HG02981 (cell line): ENCODE measurements at regions not wholly inside any gene's neighbourhood (a gene's known extent, or its start where the extent isn't known, plus 50 kb on each side); places are given as distances from the start of the nearest gene placed in this dataset.
"Not testable (repeated sequence)": the region's sequence is repeated elsewhere in the genome, so short reads cannot be mapped to it uniquely, and the experiment has no call there.

Source experiments
- ATAC-seq: cut with Tn5 transposase; IDR thresholded peaks from one replicate; pipeline ENCODE4 v1.9.1; 2021; ENCODE audit warnings: mild to moderate bottlenecking, moderate library complexity; ENCODE audit not compliant: unreplicated experiment

DNA sequence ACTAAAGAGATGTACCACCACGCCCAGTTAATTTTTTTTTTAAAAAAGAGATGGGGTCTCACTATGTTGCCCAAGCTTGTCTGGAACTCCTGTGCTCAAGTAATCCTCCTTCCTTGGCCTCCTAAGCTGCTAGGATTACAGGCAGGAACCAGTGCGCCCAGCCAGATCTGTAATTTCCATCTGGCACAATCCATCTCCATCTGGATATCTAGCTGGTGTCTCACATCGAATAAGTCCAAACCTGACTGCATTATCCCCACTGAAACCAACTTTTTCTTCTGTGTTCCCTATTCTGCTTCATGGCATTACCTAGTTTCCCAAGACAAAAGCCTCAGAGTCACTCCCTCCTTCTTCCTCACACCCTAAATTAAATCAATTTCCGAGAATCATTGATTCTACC, 125.8 kb upstream of the TEX13C start:
- no peak for ATAC-seq

DNA sequence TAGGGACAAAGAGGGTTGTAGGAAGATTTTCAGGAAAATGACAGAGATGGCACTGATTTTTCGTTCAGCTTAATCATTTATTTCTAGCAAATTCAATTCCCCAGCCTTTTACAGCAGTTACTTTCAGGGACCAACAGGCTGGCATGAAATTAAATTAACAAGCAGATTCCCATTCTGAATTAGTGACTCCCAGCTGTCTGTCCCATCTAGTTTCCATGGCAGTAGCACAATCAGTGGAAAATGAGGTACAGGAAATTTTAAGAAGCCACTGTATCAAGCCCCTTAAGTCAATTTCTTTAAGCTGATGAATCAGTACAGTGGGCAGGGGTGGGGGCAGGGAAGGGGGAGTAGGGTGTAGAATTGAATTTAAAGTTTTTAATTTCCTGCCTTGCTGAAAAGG, 121.1 kb upstream of the TEX13C start:
- ATAC-seq, result no peak

DNA sequence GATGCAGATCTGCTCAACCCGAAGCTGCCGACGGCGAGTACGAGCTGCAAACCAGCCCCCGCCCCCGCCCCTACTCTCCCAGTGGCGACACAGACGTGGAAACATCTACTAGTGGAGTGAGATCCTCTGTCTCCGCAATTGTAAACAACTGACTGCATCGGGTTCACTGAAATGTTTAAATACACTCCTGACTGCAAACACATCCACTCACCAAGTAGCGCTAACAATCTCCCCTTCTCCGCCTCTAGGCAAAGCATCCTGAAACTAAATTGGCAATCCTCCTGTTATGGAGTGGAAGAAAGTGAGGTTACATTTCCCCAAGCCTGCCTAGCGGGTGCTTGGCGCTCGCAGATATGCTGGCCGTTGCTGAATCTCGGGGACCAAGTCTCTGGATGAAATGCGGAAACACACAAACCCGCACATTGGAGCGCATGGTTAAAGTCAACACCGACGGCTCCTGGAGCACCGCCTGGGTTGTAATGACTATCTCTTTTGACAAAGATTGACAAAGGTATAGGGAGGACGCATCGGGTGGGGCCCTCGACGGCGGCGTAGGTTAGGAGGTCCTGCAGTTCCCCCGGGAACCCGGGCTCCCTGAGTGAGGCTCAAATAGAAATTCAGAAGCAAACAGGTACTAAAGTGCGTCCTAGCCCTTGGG, 117.0 kb upstream of the TEX13C start:
- ATAC-seq, result no peak

DNA sequence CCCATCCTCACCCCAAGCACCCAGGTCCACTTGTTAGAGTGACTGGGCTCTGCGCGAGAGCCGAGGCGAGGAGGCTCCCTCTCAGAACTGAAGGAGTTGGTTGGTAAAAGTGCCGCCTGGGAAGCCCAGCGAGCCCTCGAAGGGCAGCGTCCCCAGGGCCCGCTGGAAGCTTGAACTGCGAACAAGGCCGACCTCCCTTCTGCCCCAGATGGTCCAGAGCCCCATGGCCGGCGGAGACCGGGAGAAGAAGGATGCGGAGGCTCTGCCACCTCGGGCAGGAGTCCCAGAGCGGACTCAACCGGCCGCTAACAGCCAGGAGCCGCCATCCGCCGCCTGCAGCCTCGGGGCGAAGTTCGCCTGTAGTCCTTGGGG, 116.3 kb upstream of the TEX13C start:
- no peak for ATAC-seq

DNA sequence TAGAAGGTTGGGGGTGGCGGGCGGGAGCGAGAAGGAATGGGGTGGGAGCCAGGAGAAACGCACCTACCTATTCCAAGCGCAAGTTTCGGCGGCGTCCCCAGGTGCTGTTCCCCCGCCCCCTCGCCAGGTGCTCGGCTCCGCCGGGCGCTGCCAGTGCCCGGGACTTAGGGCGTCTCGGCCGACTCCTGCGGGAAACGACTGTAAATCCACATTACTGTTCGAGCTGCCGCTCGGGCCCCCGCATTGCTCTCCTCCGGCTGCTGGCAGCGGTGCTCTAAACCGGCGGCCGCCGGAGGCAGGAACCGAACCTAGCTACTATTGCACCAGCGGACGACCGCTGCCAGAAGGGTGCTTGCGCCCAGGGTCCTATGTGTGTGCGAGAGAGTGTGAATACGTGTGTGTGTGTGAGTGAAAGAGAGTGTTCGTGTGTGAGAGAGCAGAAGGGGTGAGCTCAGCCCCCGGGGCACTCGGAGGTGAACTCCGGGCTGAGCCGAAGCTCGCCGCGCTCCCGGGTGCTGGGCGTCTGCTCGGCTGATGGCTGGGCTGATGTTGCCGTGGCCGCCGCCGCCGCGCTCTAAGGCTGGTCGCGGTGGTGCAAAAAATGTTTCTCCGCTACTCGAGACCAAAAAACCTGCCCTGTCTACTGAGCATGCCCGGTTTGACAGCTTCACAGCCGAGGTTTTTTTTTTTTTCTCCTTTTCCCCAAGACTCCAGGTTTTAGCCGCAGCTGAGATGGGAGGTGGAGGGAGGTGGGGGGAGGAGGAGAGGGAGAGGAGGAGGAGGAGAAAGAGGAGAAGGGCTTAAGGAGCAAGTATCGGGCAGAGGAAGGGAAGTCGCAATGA, 115.7 kb upstream of the TEX13C start:
- no peak for ATAC-seq

DNA sequence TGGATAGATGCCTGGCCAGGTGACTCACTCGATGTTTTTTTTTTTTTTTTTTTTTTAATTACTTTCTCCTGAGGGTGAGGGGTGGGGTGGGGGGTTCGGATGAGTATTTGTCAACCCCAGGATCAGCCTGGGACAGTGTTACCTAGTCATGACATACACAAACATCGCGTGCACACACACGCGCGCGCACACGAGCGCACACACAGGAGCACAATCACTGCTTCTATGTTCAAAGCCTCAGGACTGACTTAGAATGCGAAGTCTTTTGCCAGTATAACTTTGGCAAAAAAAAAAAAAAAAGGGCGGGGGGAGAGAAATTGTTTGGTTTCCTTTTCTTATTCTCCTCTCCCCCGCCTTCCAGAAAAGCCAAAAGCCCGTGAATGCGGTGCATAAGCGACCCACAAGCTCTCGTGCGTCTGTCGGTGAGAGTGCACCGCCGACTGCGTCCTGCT, 115.0 kb upstream of the TEX13C start:
- no peak for ATAC-seq

DNA sequence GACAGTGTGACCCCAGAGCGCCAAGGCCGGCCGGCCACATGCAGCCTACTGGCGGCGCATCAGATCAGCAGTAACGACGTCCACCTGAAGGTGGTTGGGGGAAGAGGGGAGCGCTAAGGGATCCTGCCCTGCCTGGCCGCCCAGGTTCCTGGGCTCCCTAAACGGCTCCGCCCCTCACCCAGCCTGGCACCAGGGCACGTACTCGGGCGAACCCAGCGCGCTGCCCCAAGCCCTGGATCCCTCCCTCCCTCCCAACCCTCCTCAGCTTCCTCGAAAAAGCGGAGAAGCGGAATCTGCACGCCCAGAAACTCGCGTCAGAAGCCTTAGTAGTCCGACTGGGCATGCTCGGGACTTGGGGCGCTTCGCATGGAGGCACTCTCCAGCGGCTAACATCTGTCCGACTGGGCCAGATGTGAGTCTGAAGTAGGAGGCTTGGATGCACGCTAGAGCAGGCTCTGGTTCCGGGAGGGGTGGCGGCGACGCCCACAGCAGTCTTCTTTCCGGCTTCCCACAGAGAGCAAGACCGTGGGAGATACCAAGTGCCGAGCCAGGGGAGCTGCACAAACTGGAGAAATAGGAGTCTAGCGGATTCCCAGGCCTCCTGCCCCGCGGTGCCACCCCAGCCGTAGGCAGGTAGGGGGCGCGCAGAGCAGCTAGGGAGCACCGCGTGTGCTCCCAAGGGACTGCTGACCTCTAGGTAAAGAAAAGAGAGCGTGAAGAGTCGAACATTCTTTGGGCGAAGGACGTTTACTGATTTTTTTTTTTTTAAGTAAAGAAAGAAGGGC, 114.3 kb upstream of the TEX13C start:
- peak; percentile 39 for ATAC-seq

DNA sequence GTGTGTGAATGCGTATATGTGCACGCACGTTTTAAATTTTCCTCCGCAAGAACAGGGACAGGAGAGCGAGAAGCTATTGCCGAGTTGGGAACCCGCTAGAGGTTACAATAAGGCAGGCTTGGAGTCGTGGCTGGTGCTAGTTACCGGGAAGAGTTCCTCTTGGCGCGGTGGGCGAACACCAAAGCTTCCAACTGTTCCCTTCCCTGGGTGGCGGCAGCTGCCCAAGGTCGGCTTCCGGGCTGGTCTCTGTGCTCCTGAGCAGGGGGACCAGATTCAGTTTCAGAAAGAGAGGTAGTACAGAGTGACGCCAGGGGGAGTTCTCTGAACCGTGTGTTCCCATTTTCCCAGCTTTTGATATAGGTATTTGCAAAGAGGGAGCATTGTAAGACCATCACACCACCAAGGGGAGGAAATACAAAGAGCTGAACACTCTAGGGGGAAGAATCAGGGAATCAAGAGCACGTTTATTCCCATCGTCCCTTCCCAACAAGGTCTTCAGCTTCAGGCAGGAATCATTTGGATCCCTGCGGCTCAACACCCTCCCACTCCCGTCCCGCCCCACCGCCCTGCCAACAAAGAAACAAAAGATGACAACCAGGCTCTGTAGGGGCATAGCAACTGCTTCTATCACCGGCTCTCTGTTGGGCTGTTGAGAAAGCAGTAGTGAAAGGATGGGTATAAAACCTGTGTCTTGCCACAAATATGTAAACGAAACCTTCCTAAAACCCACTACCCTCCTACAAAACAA, 113.6 kb upstream of the TEX13C start:
- ATAC-seq, result no peak

DNA sequence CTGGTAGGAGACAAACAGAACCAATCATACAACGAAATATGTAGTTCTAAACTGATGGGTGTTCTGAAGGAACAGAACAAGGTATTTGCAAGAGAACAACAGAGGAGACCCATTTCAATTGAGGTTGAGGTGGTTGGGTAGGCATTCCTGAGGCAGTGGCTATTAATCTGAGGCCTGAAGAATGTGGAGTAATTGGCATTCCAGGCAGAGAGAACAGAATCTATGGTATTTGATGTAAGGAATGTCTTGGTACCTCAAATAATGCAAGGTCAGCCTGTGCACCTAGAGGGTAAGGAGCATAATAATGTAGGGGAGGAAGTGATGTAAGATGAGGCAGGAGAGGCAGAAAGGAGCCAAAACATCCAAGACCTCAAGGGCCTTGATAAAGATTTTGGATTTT, 109.5 kb upstream of the TEX13C start:
- no peak for ATAC-seq

DNA sequence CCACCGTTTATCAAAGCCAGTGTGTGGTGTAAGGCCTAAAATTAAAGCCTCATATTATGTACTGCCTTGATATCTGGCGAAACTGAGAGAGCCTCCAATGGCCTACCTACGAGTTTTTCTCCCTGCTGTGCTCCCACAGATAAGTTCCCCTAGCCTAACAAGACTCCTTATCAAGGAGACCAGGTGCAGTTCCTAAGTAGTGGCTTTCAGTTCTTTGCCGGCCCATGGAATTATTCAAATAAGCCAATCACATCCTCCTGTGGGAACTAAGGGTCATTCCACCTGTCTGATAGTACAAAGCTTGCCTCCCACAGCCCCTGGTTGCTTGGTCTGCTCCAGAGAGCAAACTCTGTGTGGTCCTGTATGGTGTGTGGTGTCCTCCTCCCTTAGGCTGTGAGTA, 99.8 kb upstream of the TEX13C start:
- ATAC-seq, result no peak

DNA sequence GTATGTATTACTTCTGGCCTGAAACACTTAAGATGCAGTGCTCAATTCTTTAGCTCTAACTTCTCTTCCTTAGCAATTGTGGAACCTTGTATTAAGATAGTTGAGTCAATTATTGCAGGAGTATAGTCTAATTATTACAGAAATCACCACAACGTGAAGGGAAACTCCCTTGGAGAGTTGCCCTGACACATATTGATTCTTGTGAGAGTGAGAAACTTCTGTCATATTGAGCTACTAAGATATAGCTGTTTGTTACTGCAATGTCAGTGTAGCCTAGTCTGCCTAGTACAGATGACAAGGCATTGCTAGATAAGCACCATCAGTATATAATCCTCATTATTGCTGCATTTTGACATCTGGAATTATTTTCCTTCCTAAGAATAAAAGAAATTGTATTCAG, 82.7 kb upstream of the TEX13C start:
- ATAC-seq, result no peak

DNA sequence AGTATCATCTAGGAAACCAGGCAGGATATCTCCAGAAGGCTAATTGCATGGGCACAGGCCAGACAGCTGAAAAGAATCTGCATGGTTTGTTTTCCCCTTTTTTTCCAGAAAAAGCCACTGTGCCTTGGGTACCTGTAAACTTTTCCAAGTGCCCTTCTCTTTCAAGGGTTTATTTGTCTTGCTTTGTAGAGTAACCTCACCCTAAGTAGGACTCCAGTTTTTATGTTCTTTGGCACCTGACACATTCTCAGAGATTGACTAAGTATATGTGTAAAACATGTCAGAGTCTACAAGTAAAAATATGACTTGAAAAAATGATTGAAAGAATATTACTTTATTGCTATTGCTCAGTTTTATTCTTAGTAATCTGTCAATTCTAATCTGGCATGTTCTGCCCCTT, 70.7 kb upstream of the TEX13C start:
- ATAC-seq, result no peak

DNA sequence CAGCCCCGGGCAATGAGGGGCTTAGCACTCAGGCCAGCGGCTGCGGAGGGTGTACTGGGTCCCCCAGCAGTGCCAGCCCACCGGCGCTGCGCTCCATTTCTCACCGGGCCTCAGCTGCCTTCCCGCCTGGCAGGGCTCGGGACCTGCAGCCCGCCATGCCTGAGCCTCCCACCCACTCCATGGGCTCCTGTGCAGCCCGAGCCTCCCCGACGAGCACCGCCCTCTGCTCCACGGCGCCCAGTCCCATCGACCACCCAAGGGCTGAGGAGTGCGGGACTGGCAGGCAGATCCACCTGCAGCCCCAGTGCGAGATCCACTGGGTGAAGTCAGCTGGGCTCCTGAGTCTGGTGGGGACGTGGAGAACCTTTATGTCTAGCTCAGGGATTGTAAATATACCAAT, 63.9 kb upstream of the TEX13C start:
- not testable (repeated sequence) for ATAC-seq

DNA sequence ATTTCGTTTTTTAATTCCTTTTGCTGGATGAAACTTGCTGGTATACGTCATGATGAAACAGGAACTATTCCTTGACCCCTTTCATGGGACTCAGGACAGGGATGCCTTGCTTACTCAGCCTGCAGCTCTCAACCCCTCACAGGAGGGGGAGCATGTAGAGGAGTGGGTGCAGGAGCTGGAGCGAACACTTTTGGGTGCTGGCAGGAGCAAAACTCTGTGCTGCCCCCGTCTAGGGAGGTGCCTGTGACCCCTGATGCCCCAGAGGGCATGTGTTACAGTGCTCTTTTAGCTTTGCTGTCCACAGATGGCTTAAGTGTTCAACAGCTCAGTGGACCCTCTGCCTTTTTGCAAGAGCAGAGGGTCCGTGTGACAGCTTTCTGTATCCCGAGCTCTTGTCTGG, 56.8 kb upstream of the TEX13C start:
- ATAC-seq, result no peak

DNA sequence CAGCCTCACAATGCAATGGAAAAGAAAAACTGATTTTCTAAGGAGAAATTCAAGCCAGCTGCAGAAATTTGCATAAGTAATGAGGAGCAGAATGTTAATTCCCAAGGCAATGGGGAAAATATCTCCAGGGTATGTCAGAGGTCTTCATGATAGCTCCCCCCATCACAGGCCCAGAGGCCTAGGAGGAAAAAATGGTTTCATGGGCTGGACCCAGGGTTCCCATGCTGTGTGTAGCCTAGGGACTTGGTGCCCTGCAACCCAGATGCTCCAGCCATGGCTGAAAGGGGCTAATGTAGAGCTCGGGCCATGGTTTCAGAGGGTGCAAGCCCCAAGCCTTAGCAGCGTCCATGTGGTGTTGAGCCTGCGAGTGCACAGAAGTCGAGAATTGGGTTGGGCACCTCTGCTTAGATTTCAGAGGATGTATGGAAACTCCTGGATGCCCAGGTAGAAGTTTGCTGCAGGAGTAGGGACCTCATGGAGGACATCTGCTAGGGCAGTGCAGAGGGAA, 53.5 kb upstream of the TEX13C start:
- no peak for ATAC-seq
